Gastroesophageal sphincter (tissue), 4 donors: ENCODE measurements at regions not wholly inside any gene's neighbourhood (a gene's known extent, or its start where the extent isn't known, plus 50 kb on each side); places are given as distances from the start of the nearest gene placed in this dataset.
A peak's percentile ranks its signal among the peaks of the same experiment; 100 is the strongest.

Experiments used
- ATAC-seq: fragments of 150-250 bp; one replicate; pipeline ENCODE4 v1.9.1; 2016; ENCODE audit warnings: mild to moderate bottlenecking, moderate library complexity
- H3K27ac ChIP-seq, 4 donors: fragments of 200-600 bp; sonication (generic) in 3 of 4; 1 replicate in 3 of 4; 2 replicates in 1 of 4; pipeline ENCODE4 v1.5.1; 2016 to 2019
- H3K27me3 ChIP-seq: fragments of 200-600 bp; sonication (generic); one replicate; pipeline ENCODE4 v1.5.1; 2019
- H3K36me3 ChIP-seq, 2 donors: fragments of 200-600 bp; sonication (generic); one replicate each; pipeline ENCODE4 v1.5.1; 2019; ENCODE audit warnings: control low read depth in 1 of 2
- H3K4me1 ChIP-seq, 3 donors: fragments of 200-600 bp; sonication (generic); 1 replicate in 2 of 3; 2 replicates in 1 of 3; pipeline ENCODE4 v1.5.1; 2016 to 2019; ENCODE audit warnings: control low read depth in 2 of 3
- H3K4me3 ChIP-seq, 2 donors: fragments of 200-600 bp; sonication (generic); one replicate each; pipeline ENCODE4 v1.5.1; 2019; ENCODE audit warnings: mild to moderate bottlenecking in 1 of 2, moderate library complexity in 1 of 2
- H3K9me3 ChIP-seq, 3 donors: fragments of 200-600 bp; sonication (generic); one replicate each; pipeline ENCODE4 v1.5.1; 2017 to 2019; ENCODE audit warnings: control low read depth in 2 of 3
- EP300 ChIP-seq: sonication (generic); formaldehyde crosslinking; IDR thresholded peaks from one replicate; pipeline ENCODE4 v1.6.1; 2017; ENCODE audit warnings: antibody characterized with exemption, mild to moderate bottlenecking
- POLR2A ChIP-seq, 2 donors: fragments of 450-650 bp; IDR thresholded peaks; one replicate each; pipeline ENCODE4 v1.6.1; 2017; ENCODE audit warnings: antibody characterized with exemption in 2 of 2, mild to moderate bottlenecking in 2 of 2, moderate library complexity in 1 of 2
- POLR2AphosphoS5 ChIP-seq: sonication (generic); formaldehyde crosslinking; IDR thresholded peaks from one replicate; pipeline ENCODE4 v1.6.1; 2017; ENCODE audit warnings: antibody characterized with exemption
- WGBS, 2 donors: methylation state at CpG; one replicate each; pipeline ENCODE4 v1.1.5; 2018; ENCODE audit warnings: low coverage in 1 of 2; 5-methylcytosine and 5-hydroxymethylcytosine counted together
- TF ChIP-seq, protein P1 (sequence below), 4 experiments: fragments of 200-600 bp in 2 of 4; fragments of 450-650 bp in 2 of 4; sonication (generic) in 1 of 4; IDR thresholded peaks; one replicate each; pipeline ENCODE4 v1.5.1; 2017 to 2019; ENCODE audit warnings: antibody characterized with exemption in 4 of 4, mild to moderate bottlenecking in 2 of 4, moderate library complexity in 2 of 4

DNA sequence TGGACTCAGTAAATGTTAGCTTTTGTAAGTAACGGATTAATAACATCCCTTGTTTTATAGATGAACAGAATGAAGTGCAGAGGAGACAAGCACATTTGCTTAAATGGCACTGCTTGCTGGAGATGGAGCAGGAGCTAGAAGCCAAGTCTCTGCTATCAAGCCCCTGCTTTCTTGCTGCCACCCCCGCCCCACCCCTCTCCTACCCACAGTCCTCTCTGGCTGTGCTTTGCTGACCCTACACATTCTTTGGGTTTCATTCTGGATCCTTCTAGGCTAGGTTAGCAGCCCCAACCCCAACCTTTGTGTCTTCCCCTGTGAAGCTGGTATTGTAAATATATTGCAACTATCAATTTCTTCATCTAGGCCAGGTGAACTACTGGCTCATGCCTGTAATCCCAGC is 77.5 kb upstream of the CAPZB start:
- 100% methylated on average over 1 of the region's 2 CpGs; no CpG with 5 or more reads in 1 of the 2 donors for WGBS, 2 donors
- no peaks in the 10 kb centered on the region for H3K27me3 ChIP-seq
- TF ChIP-seq POLR2A (IDR thresholded peaks at IDR 0.05) (no peak), POLR2AphosphoS5 (no peak), EP300 (no peak)
- TF ChIP-seq, protein P1, sequence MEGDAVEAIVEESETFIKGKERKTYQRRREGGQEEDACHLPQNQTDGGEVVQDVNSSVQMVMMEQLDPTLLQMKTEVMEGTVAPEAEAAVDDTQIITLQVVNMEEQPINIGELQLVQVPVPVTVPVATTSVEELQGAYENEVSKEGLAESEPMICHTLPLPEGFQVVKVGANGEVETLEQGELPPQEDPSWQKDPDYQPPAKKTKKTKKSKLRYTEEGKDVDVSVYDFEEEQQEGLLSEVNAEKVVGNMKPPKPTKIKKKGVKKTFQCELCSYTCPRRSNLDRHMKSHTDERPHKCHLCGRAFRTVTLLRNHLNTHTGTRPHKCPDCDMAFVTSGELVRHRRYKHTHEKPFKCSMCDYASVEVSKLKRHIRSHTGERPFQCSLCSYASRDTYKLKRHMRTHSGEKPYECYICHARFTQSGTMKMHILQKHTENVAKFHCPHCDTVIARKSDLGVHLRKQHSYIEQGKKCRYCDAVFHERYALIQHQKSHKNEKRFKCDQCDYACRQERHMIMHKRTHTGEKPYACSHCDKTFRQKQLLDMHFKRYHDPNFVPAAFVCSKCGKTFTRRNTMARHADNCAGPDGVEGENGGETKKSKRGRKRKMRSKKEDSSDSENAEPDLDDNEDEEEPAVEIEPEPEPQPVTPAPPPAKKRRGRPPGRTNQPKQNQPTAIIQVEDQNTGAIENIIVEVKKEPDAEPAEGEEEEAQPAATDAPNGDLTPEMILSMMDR (IDR thresholded peaks at IDR 0.05): no peak
- no peaks in the 10 kb centered on the region for H3K36me3 ChIP-seq
- H3K4me1 ChIP-seq: peaks cover 0 to 31% (median 14%) of the 10 kb centered on the region in 3 donors
- H3K9me3 ChIP-seq: no peaks in the 10 kb centered on the region
- no peak overlapping the region for H3K4me3 ChIP-seq
- no peak for ATAC-seq
- H3K27ac ChIP-seq: peak overlapping the region; percentile 36 to 86 (median 82)

DNA sequence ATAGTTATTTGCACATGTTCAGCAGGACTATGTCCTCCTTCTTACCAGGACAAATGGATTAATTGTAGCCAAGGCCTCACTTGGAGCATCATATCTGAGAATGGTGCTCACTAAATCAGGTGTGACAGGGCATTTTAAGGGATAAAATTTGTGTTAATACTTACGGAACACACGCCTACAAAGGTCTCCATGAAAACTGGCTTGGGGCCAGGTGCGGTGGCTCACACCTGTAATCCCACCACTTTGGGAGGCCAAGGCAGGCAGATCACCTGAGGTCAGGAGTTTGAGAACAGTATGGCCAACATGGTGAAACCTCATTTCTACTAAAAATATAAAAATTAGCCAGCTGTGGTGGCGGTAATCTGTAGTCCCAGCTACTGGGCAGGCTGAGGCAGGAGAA is 75.1 kb upstream of the CAPZB start:
- Histone ChIP-seq H3K27me3 (no peaks in the 10 kb centered on the region), H3K4me1 (peaks cover 0 to 30% (median 14%) of the 10 kb centered on the region in 3 donors), H3K36me3 (no peaks in the 10 kb centered on the region), H3K27ac (peak overlapping the region in 1 of 4 donors; percentile 55), H3K4me3 (no peak overlapping the region), H3K9me3 (no peaks in the 10 kb centered on the region)
- TF ChIP-seq, protein P1 (IDR thresholded peaks at IDR 0.05): no peak
- no peak for TF ChIP-seq EP300
- TF ChIP-seq POLR2A (IDR thresholded peaks at IDR 0.05): no peak
- TF ChIP-seq POLR2AphosphoS5: no peak
- ATAC-seq: no peak
- WGBS, 2 donors: 76 to 82% methylated on average over 3 to 4 of the region's 4 CpGs

DNA sequence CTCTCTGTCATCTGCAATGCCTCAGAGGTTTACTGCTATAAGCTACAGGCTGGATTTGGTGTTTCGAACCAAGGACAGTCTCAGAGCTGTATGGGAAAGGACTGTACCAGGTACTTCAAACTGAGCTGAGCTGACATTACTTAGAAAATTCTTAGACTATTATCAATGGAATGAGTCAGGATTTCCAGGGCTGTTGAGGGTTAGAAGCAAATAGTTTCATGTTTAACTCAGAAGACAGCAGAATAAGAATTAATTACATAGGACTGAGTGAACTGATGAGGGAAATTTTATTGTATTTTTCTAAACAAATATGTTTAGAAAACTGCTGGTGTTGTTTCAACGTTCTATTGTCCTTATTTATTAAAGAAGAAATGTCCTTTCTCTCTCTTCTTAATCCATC is 74.3 kb upstream of the CAPZB start:
- TF ChIP-seq POLR2A (IDR thresholded peaks at IDR 0.05) (no peak), POLR2AphosphoS5 (no peak), EP300 (no peak)
- TF ChIP-seq, protein P1 (IDR thresholded peaks at IDR 0.05): no peak
- 47 to 68% methylated on average over 1 to 2 of the region's 2 CpGs for WGBS, 2 donors
- Histone ChIP-seq H3K9me3 (no peaks in the 10 kb centered on the region), H3K4me3 (no peak overlapping the region), H3K27me3 (no peaks in the 10 kb centered on the region), H3K36me3 (no peaks in the 10 kb centered on the region), H3K4me1 (peaks cover 0 to 22% (median 14%) of the 10 kb centered on the region in 3 donors), H3K27ac (peak overlapping the region in 3 of 4 donors; percentile 29 to 55 (median 31))
- ATAC-seq: no peak

DNA sequence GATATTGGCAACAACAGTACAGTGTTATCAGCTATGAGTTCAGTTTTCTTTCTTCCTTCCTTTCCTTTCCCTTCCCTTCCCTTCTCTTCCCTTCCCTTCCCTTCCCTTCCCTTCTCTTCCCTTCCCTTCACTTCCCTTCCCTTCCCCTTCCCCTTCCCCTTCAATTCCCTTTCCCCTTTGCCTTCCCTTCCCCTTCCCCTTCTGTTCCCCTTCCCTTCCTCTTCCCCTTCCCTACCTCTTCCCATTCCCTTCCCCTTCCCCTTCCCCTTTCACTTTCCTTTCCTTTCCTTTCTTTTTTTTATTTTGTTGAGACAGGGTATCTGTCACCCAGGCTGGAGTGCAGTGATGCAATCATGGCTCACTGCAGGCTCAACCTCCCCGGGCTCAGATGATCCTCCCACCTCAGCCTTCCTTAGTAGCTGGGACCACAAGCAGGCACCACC is 72.3 kb upstream of the CAPZB start:
- Histone ChIP-seq H3K27me3 (no peaks in the 10 kb centered on the region), H3K4me1 (peaks cover 0 to 2% (median 0%) of the 10 kb centered on the region in 3 donors), H3K9me3 (no peaks in the 10 kb centered on the region), H3K4me3 (no peak overlapping the region), H3K36me3 (no peaks in the 10 kb centered on the region), H3K27ac (no peak overlapping the region)
- no peak for ATAC-seq
- TF ChIP-seq POLR2A (IDR thresholded peaks at IDR 0.05) (no peak), POLR2AphosphoS5 (no peak), EP300 (no peak)
- TF ChIP-seq, protein P1 (IDR thresholded peaks at IDR 0.05): no peak
- WGBS, 2 donors: 13% methylated on average over 1 of the region's 1 CpG; no CpG with 5 or more reads in 1 of the 2 donors

DNA sequence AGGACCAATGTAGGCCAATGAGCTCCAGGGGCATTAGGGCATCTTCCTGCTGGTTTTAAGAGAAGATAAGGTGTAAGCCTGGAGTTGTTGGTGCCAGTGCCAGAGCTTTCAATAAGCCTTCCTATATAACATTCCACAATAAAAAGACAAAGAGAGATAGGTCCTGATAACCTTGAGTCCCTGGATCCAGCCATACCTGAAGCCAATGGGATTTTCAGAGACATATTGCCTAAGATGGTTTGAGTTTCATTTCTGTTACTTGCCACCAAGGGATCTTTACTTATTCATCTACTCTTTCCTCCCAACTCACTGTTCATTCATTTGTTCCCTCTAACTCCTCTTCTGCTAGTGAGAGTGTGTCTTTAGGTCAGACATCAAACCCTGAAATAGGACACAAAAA is 68.8 kb upstream of the CAPZB start:
- ATAC-seq: no peak
- Histone ChIP-seq H3K27ac (no peak overlapping the region), H3K9me3 (no peaks in the 10 kb centered on the region)

More for the DNA sequence above, 68.8 kb upstream of the CAPZB start:
- no peak overlapping the region for H3K4me3 ChIP-seq
- TF ChIP-seq, protein P1 (IDR thresholded peaks at IDR 0.05): no peak
- TF ChIP-seq POLR2A (IDR thresholded peaks at IDR 0.05): no peak
- no peak for TF ChIP-seq POLR2AphosphoS5
- no peak for TF ChIP-seq EP300
- peaks cover 0 to 5% (median 0%) of the 10 kb centered on the region in 3 donors for H3K4me1 ChIP-seq
- H3K36me3 ChIP-seq: no peaks in the 10 kb centered on the region
- no peaks in the 10 kb centered on the region for H3K27me3 ChIP-seq
